Posterior vena cava (tissue), 2 donors: ENCODE measurements at regions not wholly inside any gene's neighbourhood (a gene's known extent, or its start where the extent isn't known, plus 50 kb on each side); places are given as distances from the start of the nearest gene placed in this dataset.

ENCODE experiments used
- DNase-seq: peaks from one replicate; pipeline ENCODE4 v3.0.0-alpha.2; 2020; ENCODE audit warnings: low spot score
- intact Hi-C, 2 donors: fragments of 100-400 bp; cut with DNase I; formaldehyde crosslinking; loops; one replicate each; pipeline versions ENCODE4 v1.14.1 to v1.14.2; 2022 to 2023
- donor health status: DM: yes; HTN: yes; CAD: no.
- donor health status: DM: yes; HTN: yes; CAD: no.

GRCh38 chr13:67292886-67293285 lies 62.8 kb upstream of the PCDH9 start:
- intact Hi-C loops, result loop anchor here in 1 of 2 donors (1.0 kb wide), 1 partner anchor 22 kb away; no protein-coding TSS in a partner anchor
- no peak for DNase-seq

- intact Hi-C loops, result no loop called here
- no peak for DNase-seq
Observed at GRCh38 chr13:67285611-67286010, 55.5 kb upstream of the PCDH9 start.

GRCh38 chr13:67283637-67284036 lies 53.5 kb upstream of the PCDH9 start:
- no peak for DNase-seq
- intact Hi-C loops, result no loop called here

GRCh38 chr13:67281466-67281865 lies 51.3 kb upstream of the PCDH9 start:
- intact Hi-C loops, result no loop called here
- peak; percentile 31 for DNase-seq
